H9 (cell line): ENCODE measurements at regions not wholly inside any gene's neighbourhood (a gene's known extent, or its start where the extent isn't known, plus 50 kb on each side); places are given as distances from the start of the nearest gene placed in this dataset.

Experiments
- DNase-seq: peaks from one replicate; pipeline ENCODE4 v3.0.0-alpha.2; 2017
- H2AFZ ChIP-seq: one replicate; pipeline ENCODE4 v1.6.1; 2013; ENCODE audit warnings: mild to moderate bottlenecking, low read length, control low read depth, moderate library complexity
- H2AK5ac ChIP-seq: 2 replicates; pipeline ENCODE4 v1.6.1; 2013; ENCODE audit warnings: low read length, control low read depth, mixed read lengths; ENCODE audit not compliant: insufficient read length
- H2BK120ac ChIP-seq: one replicate; pipeline ENCODE4 v1.6.1; 2013; ENCODE audit warnings: low read depth, mild to moderate bottlenecking, low read length, control low read depth, inconsistent platforms; ENCODE audit not compliant: poor library complexity, severe bottlenecking
- H2BK12ac ChIP-seq: 2 replicates; pipeline ENCODE4 v1.6.1; 2013; ENCODE audit warnings: low read length, control low read depth, mixed read lengths, low read depth; ENCODE audit not compliant: insufficient read length
- H2BK15ac ChIP-seq: 2 replicates; pipeline ENCODE4 v1.6.1; 2013; ENCODE audit warnings: low read depth, low read length, control low read depth
- H2BK20ac ChIP-seq: one replicate; pipeline ENCODE4 v1.6.1; 2013; ENCODE audit warnings: low read depth, mild to moderate bottlenecking, low read length, control low read depth, inconsistent platforms; ENCODE audit not compliant: poor library complexity, severe bottlenecking
- H2BK5ac ChIP-seq: 2 replicates; pipeline ENCODE4 v1.6.1; 2013; ENCODE audit warnings: low read length, control low read depth, mixed read lengths; ENCODE audit not compliant: insufficient read length
- H3K14ac ChIP-seq: 2 replicates; pipeline ENCODE4 v1.6.1; 2013; ENCODE audit warnings: low read length, control low read depth; ENCODE audit not compliant: insufficient read depth
- H3K18ac ChIP-seq: 2 replicates; pipeline ENCODE4 v1.6.1; 2013; ENCODE audit warnings: low read depth, mild to moderate bottlenecking, mixed read lengths, low read length, control low read depth; ENCODE audit not compliant: insufficient read length
- H3K23ac ChIP-seq: 2 replicates; pipeline ENCODE4 v1.6.1; 2013; ENCODE audit warnings: low read length, control low read depth, mixed read lengths, low read depth; ENCODE audit not compliant: insufficient read length
- H3K23me2 ChIP-seq: 2 replicates; pipeline ENCODE4 v1.6.1; 2013; ENCODE audit warnings: low read depth, mild to moderate bottlenecking, mixed read lengths, low read length, control low read depth; ENCODE audit not compliant: insufficient read length, poor library complexity, severe bottlenecking
- H3K27ac ChIP-seq: 2 replicates; pipeline ENCODE4 v1.5.1; 2013; ENCODE audit warnings: low read length, control low read depth, mixed read lengths, low read depth; ENCODE audit not compliant: insufficient read length
- H3K27me3 ChIP-seq: 2 replicates; pipeline ENCODE4 v1.6.1; 2013; ENCODE audit warnings: low read length, control low read depth, inconsistent platforms; ENCODE audit not compliant: insufficient read depth
- H3K4ac ChIP-seq: 2 replicates; pipeline ENCODE4 v1.6.1; 2013; ENCODE audit warnings: low read depth, mild to moderate bottlenecking, control low read depth, inconsistent platforms, low read length, moderate library complexity
- H3K4me1 ChIP-seq: 2 replicates; pipeline ENCODE4 v1.6.1; 2013; ENCODE audit warnings: low read length, control low read depth, inconsistent platforms; ENCODE audit not compliant: insufficient read depth
- H3K4me2 ChIP-seq: 2 replicates; pipeline ENCODE4 v1.6.1; 2013; ENCODE audit warnings: low read length, control low read depth, mixed read lengths; ENCODE audit not compliant: insufficient read length, insufficient read depth
- H3K56ac ChIP-seq: 2 replicates; pipeline ENCODE4 v1.6.1; 2013; ENCODE audit warnings: low read depth, mild to moderate bottlenecking, mixed read lengths, low read length, control low read depth; ENCODE audit not compliant: insufficient read length
- H3K79me1 ChIP-seq: 2 replicates; pipeline ENCODE4 v1.6.1; 2013; ENCODE audit warnings: low read depth, mild to moderate bottlenecking, moderate library complexity, low read length, control low read depth, inconsistent platforms; ENCODE audit not compliant: insufficient read depth, poor library complexity, severe bottlenecking
- H3K79me2 ChIP-seq: 2 replicates; pipeline ENCODE4 v1.6.1; 2013; ENCODE audit warnings: low read length, control low read depth, inconsistent platforms; ENCODE audit not compliant: insufficient read depth
- H3K9ac ChIP-seq: 2 replicates; pipeline ENCODE4 v1.6.1; 2013; ENCODE audit warnings: low read length, control low read depth, mixed read lengths; ENCODE audit not compliant: insufficient read length; ENCODE audit errors: extremely low read depth
- H3K9me3 ChIP-seq: one replicate; pipeline ENCODE4 v1.6.1; 2013; ENCODE audit warnings: low read depth, low read length, inconsistent platforms; ENCODE audit not compliant: control insufficient read depth
- H3T11ph ChIP-seq: one replicate; pipeline ENCODE4 v1.6.1; 2013; ENCODE audit warnings: mild to moderate bottlenecking, low read length, control low read depth, inconsistent platforms
- H4K20me1 ChIP-seq: one replicate; pipeline ENCODE4 v1.6.1; 2013; ENCODE audit not compliant: control insufficient read depth, insufficient read length, insufficient read depth
- H4K5ac ChIP-seq: 2 replicates; pipeline ENCODE4 v1.6.1; 2013; ENCODE audit warnings: low read depth, mild to moderate bottlenecking, mixed read lengths, low read length, control low read depth; ENCODE audit not compliant: insufficient read length
- H4K8ac ChIP-seq: replicated peaks from 2 replicates; pipeline ENCODE4 v1.6.1; 2013; ENCODE audit warnings: low read length, control low read depth, mixed read lengths, low read depth; ENCODE audit not compliant: insufficient read length
- H4K91ac ChIP-seq: 2 replicates; pipeline ENCODE4 v1.6.1; 2013; ENCODE audit warnings: low read depth, mild to moderate bottlenecking, moderate library complexity, mixed read lengths, low read length, control low read depth; ENCODE audit not compliant: insufficient read length
- H3K27ac Mint-ChIP-seq, 3 experiments: 2 replicates in 2 of 3; 3 replicates in 1 of 3; pipeline ENCODE4 v1.8.0; 2020 to 2021; ENCODE audit warnings: mixed read lengths in 3 of 3, mild to moderate bottlenecking in 1 of 3, moderate library complexity in 1 of 3
- H3K27me3 Mint-ChIP-seq: 2 replicates; pipeline ENCODE4 v1.8.0; 2021; ENCODE audit warnings: low read depth, mild to moderate bottlenecking, moderate library complexity, mixed read lengths
- H3K36me3 Mint-ChIP-seq, 3 experiments: 2 replicates in 2 of 3; 3 replicates in 1 of 3; pipeline ENCODE4 v1.8.0; 2020 to 2021; ENCODE audit warnings: low read depth in 3 of 3, mixed read lengths in 3 of 3; ENCODE audit not compliant: insufficient read depth in 1 of 3
- H3K4me1 Mint-ChIP-seq, 2 experiments: 2 replicates each; pipeline ENCODE4 v1.8.0; 2020; ENCODE audit warnings: mixed read lengths in 2 of 2
- H3K4me3 Mint-ChIP-seq, 2 experiments: 2 replicates in 1 of 2; 3 replicates in 1 of 2; pipeline ENCODE4 v1.8.0; 2020 to 2021; ENCODE audit warnings: mild to moderate bottlenecking in 2 of 2, mixed read lengths in 2 of 2, moderate library complexity in 1 of 2
- H3K9me3 Mint-ChIP-seq, 2 experiments: 2 replicates in 1 of 2; 3 replicates in 1 of 2; pipeline ENCODE4 v1.8.0; 2020; ENCODE audit warnings: mild to moderate bottlenecking in 2 of 2, mixed read lengths in 2 of 2, moderate library complexity in 1 of 2
- CTCF ChIP-seq: fragments of 200-600 bp; sonication (generic); conservative IDR thresholded peaks from 3 replicates; pipeline ENCODE4 v1.8.0; 2021; ENCODE audit warnings: antibody characterized with exemption, mild to moderate bottlenecking
- WGBS: extraction: QIAGEN DNeasy Blood & Tissue Kit; methylation state at CpG from one replicate; pipeline ENCODE4 v1.1.7; 2013; ENCODE audit warnings: missing lambda C conversion rate, low lambda C conversion rate, mixed read lengths; ENCODE audit not compliant: insufficient read length; ENCODE audit errors: extremely low coverage; 5-methylcytosine and 5-hydroxymethylcytosine counted together

GRCh38 chr10:93255546-93255945 is 181.9 kb downstream of the CYP26A1 start:
- Histone ChIP-seq H3K23me2 (no peaks in the 10 kb centered on the region), H3K9me3 (no peaks in the 10 kb centered on the region), H3K27ac (no peak overlapping the region), H3K79me1 (no peaks in the 10 kb centered on the region), H3K27me3 (no peaks in the 10 kb centered on the region), H2BK20ac (no peak overlapping the region), H3K14ac (no peak overlapping the region), H4K91ac (no peak overlapping the region), H2BK12ac (no peak overlapping the region), H4K8ac (no peak overlapping the region), H3K18ac (no peak overlapping the region), H2BK15ac (no peak overlapping the region), H3K79me2 (no peaks in the 10 kb centered on the region), H3K56ac (no peak overlapping the region), H3K9ac (no peak overlapping the region), H2AK5ac (no peak overlapping the region), H4K5ac (no peak overlapping the region), H3K4ac (no peak overlapping the region), H2AFZ (no peak overlapping the region), H2BK5ac (no peak overlapping the region), H3K4me1 (no peaks in the 10 kb centered on the region; the same call in 1 of the 2 replicates), H4K20me1 (no peaks in the 10 kb centered on the region), H3K23ac (no peak overlapping the region), H3K4me2 (no peak overlapping the region), H2BK120ac (no peak overlapping the region), H3T11ph (no peak overlapping the region)
- WGBS: no CpG with 5 or more reads among the region's 1 CpG
- Mint-ChIP-seq H3K36me3 (no peaks in the 10 kb centered on the region), H3K4me3 (no peak overlapping the region), H3K27ac (no peak overlapping the region), H3K4me1 (peaks cover 15 to 18% of the 10 kb centered on the region in 2 experiments), H3K9me3 (no peaks in the 10 kb centered on the region; a peak in 1 of 5 replicates), H3K27me3 (no peaks in the 10 kb centered on the region)
- no peak for DNase-seq
- TF ChIP-seq CTCF: no peak
